Transverse colon (tissue), 4 donors: ENCODE measurements at regions not wholly inside any gene's neighbourhood (a gene's known extent, or its start where the extent isn't known, plus 50 kb on each side); places are given as distances from the start of the nearest gene placed in this dataset.

Experiments
- CTCF ChIP-seq, 5 experiments: fragments of 200-600 bp in 3 of 5; fragments of 450-650 bp in 2 of 5; sonication (generic) in 3 of 5; IDR thresholded peaks; 1 replicate in 2 of 5; 2 replicates in 3 of 5; pipeline ENCODE4 v1.5.1; 2016 to 2017; ENCODE audit warnings: antibody characterized with exemption in 5 of 5, inconsistent platforms in 3 of 5, mild to moderate bottlenecking in 2 of 5, moderate library complexity in 1 of 5
- EP300 ChIP-seq: sonication (generic); formaldehyde crosslinking; IDR thresholded peaks from one replicate; pipeline ENCODE4 v1.6.1; 2017; ENCODE audit warnings: antibody characterized with exemption, low read depth
- POLR2A ChIP-seq: fragments of 450-650 bp; IDR thresholded peaks from one replicate; pipeline ENCODE4 v1.6.1; 2016; ENCODE audit warnings: antibody characterized with exemption, mild to moderate bottlenecking, moderate library complexity
- POLR2AphosphoS5 ChIP-seq, 3 donors: sonication (generic); formaldehyde crosslinking; IDR thresholded peaks; one replicate each; pipeline ENCODE4 v1.6.1; 2016; ENCODE audit warnings: antibody characterized with exemption in 3 of 3

- TF ChIP-seq POLR2A (no peak), POLR2AphosphoS5 (IDR thresholded peaks at IDR 0.05) (no peak), CTCF (IDR thresholded peaks at IDR 0.05) (no peak), EP300 (no peak)
Measured at GRCh38 chr5:155104441-155104840, 90.9 kb downstream of the KIF4B start.
